ENCODE measurements at regions not wholly inside any gene's neighbourhood (a gene's known extent, or its start where the extent isn't known, plus 50 kb on each side); places are given as distances from the start of the nearest gene placed in this dataset.

DNA sequence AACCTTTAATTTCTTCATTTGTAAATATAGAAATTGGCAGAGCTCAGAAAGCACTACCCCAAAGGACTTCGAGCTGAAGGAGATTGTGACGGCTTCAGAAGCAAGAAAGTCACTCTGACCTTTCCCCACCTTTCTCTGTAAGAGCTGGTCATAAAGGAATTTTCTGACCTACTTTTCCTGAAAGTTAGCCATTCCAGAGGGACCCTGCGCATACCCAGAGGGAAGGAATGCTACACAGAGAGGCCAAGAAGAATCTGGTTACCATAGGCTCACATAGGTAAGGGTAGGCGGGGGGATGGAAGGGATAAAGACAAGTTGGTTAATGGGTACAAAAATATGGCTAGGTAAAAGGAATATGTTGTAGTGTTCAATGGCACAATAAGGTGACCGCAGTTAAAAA lies 1080.3 kb downstream of the ZPLD1 start:
- TF ChIP-seq, protein P1, sequence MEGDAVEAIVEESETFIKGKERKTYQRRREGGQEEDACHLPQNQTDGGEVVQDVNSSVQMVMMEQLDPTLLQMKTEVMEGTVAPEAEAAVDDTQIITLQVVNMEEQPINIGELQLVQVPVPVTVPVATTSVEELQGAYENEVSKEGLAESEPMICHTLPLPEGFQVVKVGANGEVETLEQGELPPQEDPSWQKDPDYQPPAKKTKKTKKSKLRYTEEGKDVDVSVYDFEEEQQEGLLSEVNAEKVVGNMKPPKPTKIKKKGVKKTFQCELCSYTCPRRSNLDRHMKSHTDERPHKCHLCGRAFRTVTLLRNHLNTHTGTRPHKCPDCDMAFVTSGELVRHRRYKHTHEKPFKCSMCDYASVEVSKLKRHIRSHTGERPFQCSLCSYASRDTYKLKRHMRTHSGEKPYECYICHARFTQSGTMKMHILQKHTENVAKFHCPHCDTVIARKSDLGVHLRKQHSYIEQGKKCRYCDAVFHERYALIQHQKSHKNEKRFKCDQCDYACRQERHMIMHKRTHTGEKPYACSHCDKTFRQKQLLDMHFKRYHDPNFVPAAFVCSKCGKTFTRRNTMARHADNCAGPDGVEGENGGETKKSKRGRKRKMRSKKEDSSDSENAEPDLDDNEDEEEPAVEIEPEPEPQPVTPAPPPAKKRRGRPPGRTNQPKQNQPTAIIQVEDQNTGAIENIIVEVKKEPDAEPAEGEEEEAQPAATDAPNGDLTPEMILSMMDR (IDR thresholded peaks at IDR 0.05; ENCODE audit: low read depth, low read length), result no peak
- TF ChIP-seq, protein P2, sequence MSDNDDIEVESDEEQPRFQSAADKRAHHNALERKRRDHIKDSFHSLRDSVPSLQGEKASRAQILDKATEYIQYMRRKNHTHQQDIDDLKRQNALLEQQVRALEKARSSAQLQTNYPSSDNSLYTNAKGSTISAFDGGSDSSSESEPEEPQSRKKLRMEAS (IDR thresholded peaks at IDR 0.05; ENCODE audit: low read depth, low read length), result no peak
- no peak for TF ChIP-seq POLR2A (IDR thresholded peaks at IDR 0.05; ENCODE audit: extremely low read depth, insufficient read length)

All from NB4 (cell line).